ENCODE measurements at regions not wholly inside any gene's neighbourhood (a gene's known extent, or its start where the extent isn't known, plus 50 kb on each side); places are given as distances from the start of the nearest gene placed in this dataset.

DNA sequence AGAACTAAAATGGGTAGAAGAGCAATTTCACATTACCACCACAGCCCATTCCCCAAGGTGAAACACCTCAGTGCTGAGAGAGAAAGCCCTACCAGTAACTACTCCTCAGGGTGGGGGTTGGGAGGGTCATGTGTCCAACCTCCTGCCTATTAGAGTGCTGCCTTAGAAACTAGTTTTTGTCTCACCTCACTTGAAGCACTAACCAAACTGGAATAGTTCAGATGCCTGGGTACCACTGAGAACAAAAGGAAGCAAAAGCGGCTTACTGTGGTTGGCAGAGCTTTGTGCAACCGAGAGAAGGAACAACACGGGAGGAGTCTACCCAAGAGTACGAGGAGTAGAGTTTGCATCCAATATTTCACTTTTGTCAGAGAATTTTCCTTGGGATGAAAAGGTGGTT lies 1207.5 kb upstream of the ADGRL2 start:
- TF ChIP-seq, protein P1, sequence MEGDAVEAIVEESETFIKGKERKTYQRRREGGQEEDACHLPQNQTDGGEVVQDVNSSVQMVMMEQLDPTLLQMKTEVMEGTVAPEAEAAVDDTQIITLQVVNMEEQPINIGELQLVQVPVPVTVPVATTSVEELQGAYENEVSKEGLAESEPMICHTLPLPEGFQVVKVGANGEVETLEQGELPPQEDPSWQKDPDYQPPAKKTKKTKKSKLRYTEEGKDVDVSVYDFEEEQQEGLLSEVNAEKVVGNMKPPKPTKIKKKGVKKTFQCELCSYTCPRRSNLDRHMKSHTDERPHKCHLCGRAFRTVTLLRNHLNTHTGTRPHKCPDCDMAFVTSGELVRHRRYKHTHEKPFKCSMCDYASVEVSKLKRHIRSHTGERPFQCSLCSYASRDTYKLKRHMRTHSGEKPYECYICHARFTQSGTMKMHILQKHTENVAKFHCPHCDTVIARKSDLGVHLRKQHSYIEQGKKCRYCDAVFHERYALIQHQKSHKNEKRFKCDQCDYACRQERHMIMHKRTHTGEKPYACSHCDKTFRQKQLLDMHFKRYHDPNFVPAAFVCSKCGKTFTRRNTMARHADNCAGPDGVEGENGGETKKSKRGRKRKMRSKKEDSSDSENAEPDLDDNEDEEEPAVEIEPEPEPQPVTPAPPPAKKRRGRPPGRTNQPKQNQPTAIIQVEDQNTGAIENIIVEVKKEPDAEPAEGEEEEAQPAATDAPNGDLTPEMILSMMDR (IDR thresholded peaks at IDR 0.05), result no peak
- no peak for DNase-seq
- Histone ChIP-seq H3K36me3 (ENCODE audit: insufficient read depth, low read length) (no peaks in the 10 kb centered on the region), H3K27ac (ENCODE audit: low read depth in 1 of 2, low read length in 2 of 2) (no peak overlapping the region), H3K4me1 (ENCODE audit: insufficient read depth, low read length) (no peaks in the 10 kb centered on the region), H3K9me3 (ENCODE audit: control insufficient read depth in 1 of 2, insufficient read depth in 1 of 2, low read length in 2 of 2) (peaks cover 10 to 19% of the 10 kb centered on the region in 2 experiments), H3K4me3 (ENCODE audit: low read length) (no peak overlapping the region), H3K27me3 (ENCODE audit: control insufficient read depth in 1 of 2, insufficient read depth in 2 of 2, low read length in 2 of 2) (no peaks in the 10 kb centered on the region)
- ChIA-PET CTCF (no interaction called here), POLR2A (no interaction called here)
- ATAC-seq (ENCODE audit: poor library complexity), result no peak
- intact Hi-C loops (cut with DNase I, micrococcal nuclease), result no loop called here
- Mint-ChIP-seq H3K27ac (no peak overlapping the region), H3K36me3 (ENCODE audit: low read depth) (no peaks in the 10 kb centered on the region), H3K9me3 (peaks cover 20% of the 10 kb centered on the region), H3K27me3 (no peaks in the 10 kb centered on the region), H3K4me3 (no peak overlapping the region), H3K4me1 (ENCODE audit: low read depth) (no peaks in the 10 kb centered on the region)

DNA sequence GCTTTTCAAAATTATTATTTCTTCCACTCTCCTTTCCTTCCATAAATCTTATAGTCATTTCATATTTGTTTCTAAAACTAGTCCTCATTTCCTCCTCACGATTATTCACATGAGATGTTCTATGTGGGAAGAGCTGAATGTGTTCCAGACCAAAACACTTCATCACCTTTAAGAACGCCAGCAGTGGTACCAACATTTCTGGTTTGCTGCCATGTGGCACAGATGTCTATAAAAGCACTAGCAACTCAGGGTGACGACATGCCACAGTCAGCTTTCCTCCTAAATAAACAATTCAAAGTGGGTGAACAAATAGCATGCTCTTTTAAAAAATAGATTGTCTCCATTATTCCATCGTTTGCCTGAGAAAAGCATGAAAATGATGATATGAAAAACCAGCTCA lies 1217.8 kb upstream of the ADGRL2 start:
- DNase-seq (no peak), ATAC-seq (ENCODE audit: poor library complexity) (no peak)
- intact Hi-C loops (cut with DNase I, micrococcal nuclease), result no loop called here
- ChIA-PET CTCF (interaction anchor here (1.0 kb wide), 1 partner anchor 14 kb away, joined by 3 read pairs; no protein-coding TSS in a partner anchor), POLR2A (no interaction called here)
- TF ChIP-seq, protein P1 (IDR thresholded peaks at IDR 0.05), result no peak
- H3K4me3 ChIP-seq (ENCODE audit: low read length), result no peak overlapping the region
- no peaks in the 10 kb centered on the region for H3K27me3 ChIP-seq (ENCODE audit: control insufficient read depth in 1 of 2, insufficient read depth in 2 of 2, low read length in 2 of 2)
- Mint-ChIP-seq H3K4me1 (ENCODE audit: low read depth) (no peaks in the 10 kb centered on the region), H3K27me3 (no peaks in the 10 kb centered on the region), H3K4me3 (no peak overlapping the region), H3K9me3 (peaks cover 5% of the 10 kb centered on the region), H3K27ac (no peak overlapping the region), H3K36me3 (ENCODE audit: low read depth) (no peaks in the 10 kb centered on the region)
- no peak overlapping the region for H3K27ac ChIP-seq (ENCODE audit: low read depth in 1 of 2, low read length in 2 of 2)
- no peaks in the 10 kb centered on the region for H3K4me1 ChIP-seq (ENCODE audit: insufficient read depth, low read length)
- peaks cover 3 to 8% of the 10 kb centered on the region in 2 experiments for H3K9me3 ChIP-seq (ENCODE audit: control insufficient read depth in 1 of 2, insufficient read depth in 1 of 2, low read length in 2 of 2)
- H3K36me3 ChIP-seq (ENCODE audit: insufficient read depth, low read length), result no peaks in the 10 kb centered on the region

DNA sequence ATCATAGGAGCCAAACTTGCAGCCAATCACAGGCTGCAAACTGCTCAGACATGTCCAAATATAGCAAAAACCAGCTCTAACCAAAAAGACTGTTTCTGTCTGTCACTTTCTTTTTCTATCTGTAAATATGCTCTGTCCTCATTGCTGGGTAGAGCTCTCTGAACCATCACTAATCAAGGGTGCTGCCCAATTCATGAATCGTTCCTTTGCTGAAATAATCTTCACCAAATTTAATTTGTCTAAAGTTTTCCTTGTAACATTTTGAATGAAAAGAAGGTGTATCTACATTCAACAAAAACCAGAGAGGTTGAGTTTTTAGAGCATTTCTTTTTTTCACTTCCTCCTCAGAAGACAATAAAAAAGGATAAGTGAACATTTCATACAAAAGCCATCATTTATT lies 1221.7 kb upstream of the ADGRL2 start:
- TF ChIP-seq, protein P1 (IDR thresholded peaks at IDR 0.05), result no peak
- H3K27me3 Mint-ChIP-seq, result no peaks in the 10 kb centered on the region
- no peaks in the 10 kb centered on the region for H3K9me3 Mint-ChIP-seq
- intact Hi-C loops (cut with DNase I, micrococcal nuclease), result no loop called here
- no peak for DNase-seq
- POLR2A ChIA-PET, result no interaction called here
- H3K27ac Mint-ChIP-seq, result no peak overlapping the region
- no peaks in the 10 kb centered on the region for H3K4me1 Mint-ChIP-seq (ENCODE audit: low read depth)
- no peaks in the 10 kb centered on the region for H3K36me3 ChIP-seq (ENCODE audit: insufficient read depth, low read length)
- no peak overlapping the region for H3K4me3 ChIP-seq (ENCODE audit: low read length)
- no peak overlapping the region for H3K27ac ChIP-seq (ENCODE audit: low read depth in 1 of 2, low read length in 2 of 2)
- CTCF ChIA-PET, result no interaction called here
- H3K27me3 ChIP-seq (ENCODE audit: control insufficient read depth in 1 of 2, insufficient read depth in 2 of 2, low read length in 2 of 2), result no peaks in the 10 kb centered on the region
- H3K4me1 ChIP-seq (ENCODE audit: insufficient read depth, low read length), result no peaks in the 10 kb centered on the region
- H3K9me3 ChIP-seq (ENCODE audit: control insufficient read depth in 1 of 2, insufficient read depth in 1 of 2, low read length in 2 of 2), result peaks cover 2 to 4% of the 10 kb centered on the region in 2 experiments
- H3K36me3 Mint-ChIP-seq (ENCODE audit: low read depth), result no peaks in the 10 kb centered on the region
- no peak for ATAC-seq (ENCODE audit: poor library complexity)
- no peak overlapping the region for H3K4me3 Mint-ChIP-seq
